Neuronal stem cell (in vitro differentiated cells): ENCODE measurements at regions not wholly inside any gene's neighbourhood (a gene's known extent, or its start where the extent isn't known, plus 50 kb on each side); places are given as distances from the start of the nearest gene placed in this dataset.

ENCODE experiments used
- DNase-seq: peaks from one replicate; pipeline ENCODE4 v3.0.0-alpha.2; 2013; ENCODE audit warnings: low spot score
- H2AFZ ChIP-seq: one replicate; pipeline ENCODE4 v1.6.1; 2013; ENCODE audit warnings: mild to moderate bottlenecking, low read length, inconsistent platforms
- H2AK5ac ChIP-seq: 2 replicates; pipeline ENCODE4 v1.6.1; 2013; ENCODE audit warnings: low read depth, mild to moderate bottlenecking, inconsistent platforms, low read length, moderate library complexity, mixed read lengths
- H2BK120ac ChIP-seq: 2 replicates; pipeline ENCODE4 v1.6.1; 2013; ENCODE audit warnings: low read depth, mild to moderate bottlenecking, inconsistent platforms, low read length, moderate library complexity, mixed read lengths
- H2BK12ac ChIP-seq: one replicate; pipeline ENCODE4 v1.6.1; 2013; ENCODE audit warnings: low read length, inconsistent platforms
- H2BK15ac ChIP-seq: 2 replicates; pipeline ENCODE4 v1.6.1; 2013; ENCODE audit warnings: mild to moderate bottlenecking, low read length, inconsistent platforms, mixed read lengths
- H2BK5ac ChIP-seq: one replicate; pipeline ENCODE4 v1.6.1; 2013; ENCODE audit warnings: inconsistent platforms, mild to moderate bottlenecking, low read length, moderate library complexity
- H3K14ac ChIP-seq: one replicate; pipeline ENCODE4 v1.6.1; 2013; ENCODE audit warnings: low read length, inconsistent platforms
- H3K18ac ChIP-seq: 2 replicates; pipeline ENCODE4 v1.6.1; 2013; ENCODE audit warnings: low read length, inconsistent platforms
- H3K23ac ChIP-seq: 2 replicates; pipeline ENCODE4 v1.6.1; 2013; ENCODE audit warnings: low read depth, mild to moderate bottlenecking, mixed read lengths, low read length, inconsistent platforms; ENCODE audit not compliant: poor library complexity
- H3K27ac ChIP-seq: replicated peaks from 3 replicates; pipeline ENCODE4 v1.5.1; 2013; ENCODE audit warnings: low read length, inconsistent platforms
- H3K27me3 ChIP-seq, 3 experiments: 2 replicates each; pipeline ENCODE4 v1.6.1; 2013; ENCODE audit warnings: low read length in 3 of 3, mild to moderate bottlenecking in 2 of 3, inconsistent platforms in 1 of 3, low read depth in 1 of 3, mixed read lengths in 1 of 3, moderate library complexity in 1 of 3; ENCODE audit not compliant: control insufficient read depth in 3 of 3, insufficient read depth in 3 of 3
- H3K36me3 ChIP-seq, 2 donors: replicated peaks in 1 of 2; 2 replicates each; pipeline ENCODE4 v1.6.1; 2013; ENCODE audit warnings: low read length in 2 of 2; ENCODE audit not compliant: control insufficient read depth in 2 of 2, insufficient read depth in 2 of 2
- H3K4ac ChIP-seq: 2 replicates; pipeline ENCODE4 v1.6.1; 2013; ENCODE audit warnings: inconsistent platforms, mild to moderate bottlenecking, low read length, moderate library complexity
- H3K4me1 ChIP-seq, 2 donors: 1 replicate in 1 of 2; 2 replicates in 1 of 2; pipeline ENCODE4 v1.6.1; 2013; ENCODE audit warnings: low read length in 2 of 2, low read depth in 1 of 2; ENCODE audit not compliant: control insufficient read depth in 2 of 2, insufficient read depth in 1 of 2
- H3K4me2 ChIP-seq: one replicate; pipeline ENCODE4 v1.6.1; 2013; ENCODE audit warnings: mild to moderate bottlenecking, low read length, inconsistent platforms; ENCODE audit not compliant: insufficient read depth, poor library complexity, severe bottlenecking
- H3K4me3 ChIP-seq, 2 donors: 2 replicates each; pipeline ENCODE4 v1.5.1; 2013; ENCODE audit warnings: low read length in 2 of 2, mild to moderate bottlenecking in 2 of 2, inconsistent platforms in 1 of 2, moderate library complexity in 1 of 2
- H3K79me1 ChIP-seq: one replicate; pipeline ENCODE4 v1.6.1; 2013; ENCODE audit warnings: low read depth, mild to moderate bottlenecking, inconsistent platforms, low read length, moderate library complexity
- H3K9ac ChIP-seq: one replicate; pipeline ENCODE4 v1.6.1; 2013; ENCODE audit warnings: mild to moderate bottlenecking, low read depth, low read length, inconsistent platforms; ENCODE audit not compliant: poor library complexity
- H3K9me3 ChIP-seq, 2 donors: replicated peaks in 1 of 2; 2 replicates each; pipeline versions ENCODE3 to v1.6.1; 2013; ENCODE audit warnings: low read length in 2 of 2, mild to moderate bottlenecking in 2 of 2, inconsistent platforms in 1 of 2, low read depth in 1 of 2, mixed read lengths in 1 of 2, moderate library complexity in 1 of 2; ENCODE audit not compliant: control insufficient read depth in 2 of 2, insufficient read depth in 1 of 2
- H4K8ac ChIP-seq: one replicate; pipeline ENCODE4 v1.6.1; 2013; ENCODE audit warnings: low read depth, mild to moderate bottlenecking, inconsistent platforms, low read length, moderate library complexity
- H4K91ac ChIP-seq: one replicate; pipeline ENCODE4 v1.6.1; 2013; ENCODE audit warnings: low read length, low read depth, mild to moderate bottlenecking, inconsistent platforms; ENCODE audit not compliant: poor library complexity
- WGBS, 2 donors: extraction: QIAGEN DNeasy Blood & Tissue Kit; methylation state at CpG; one replicate each; pipeline ENCODE4 v1.1.7; 2013; ENCODE audit warnings: missing lambda C conversion rate in 2 of 2, mixed read lengths in 1 of 2; ENCODE audit not compliant: insufficient read length in 2 of 2, insufficient replicate concordance in 1 of 2; ENCODE audit errors: extremely low coverage in 2 of 2; 5-methylcytosine and 5-hydroxymethylcytosine counted together

- no peak overlapping the region for H3K27ac ChIP-seq
These were observed 1132.9 kb upstream of the ZEB2 start for GRCh38 chr2:145652571-145653545.

GRCh38 chr2:145652036-145652435 is 1132.1 kb upstream of the ZEB2 start:
- DNase-seq: no peak
- Histone ChIP-seq H2BK5ac (no peak overlapping the region), H3K23ac (no peak overlapping the region), H2AFZ (no peak overlapping the region), H3K9me3 (no peaks in the 10 kb centered on the region), H2BK12ac (no peak overlapping the region), H4K8ac (no peak overlapping the region), H4K91ac (no peak overlapping the region), H3K27ac (no peak overlapping the region), H3K79me1 (no peaks in the 10 kb centered on the region), H3K9ac (no peak overlapping the region), H3K27me3 (no peaks in the 10 kb centered on the region), H3K14ac (no peak overlapping the region), H3K4me1 (no peaks in the 10 kb centered on the region), H3K18ac (no peak overlapping the region), H2BK15ac (no peak overlapping the region), H3K4me3 (no peak overlapping the region), H3K4me2 (no peak overlapping the region), H3K4ac (no peak overlapping the region), H2BK120ac (no peak overlapping the region), H3K36me3 (no peaks in the 10 kb centered on the region), H2AK5ac (no peak overlapping the region)
- WGBS, 2 donors: no CpG with 5 or more reads among the region's 2 CpGs

More at GRCh38 chr2:145652571-145653545, 1132.9 kb upstream of the ZEB2 start:
- no peak overlapping the region for H3K4me3 ChIP-seq
- H2BK120ac ChIP-seq: no peak overlapping the region
- no peaks in the 10 kb centered on the region for H3K9me3 ChIP-seq
- H2BK15ac ChIP-seq: no peak overlapping the region
- no peak overlapping the region for H2AK5ac ChIP-seq
- H3K4me2 ChIP-seq: no peak overlapping the region
- no peak overlapping the region for H2BK12ac ChIP-seq
- H3K23ac ChIP-seq: no peak overlapping the region
- H3K27me3 ChIP-seq: no peaks in the 10 kb centered on the region
- no peak overlapping the region for H2AFZ ChIP-seq
- no peaks in the 10 kb centered on the region for H3K79me1 ChIP-seq
- no peak overlapping the region for H4K91ac ChIP-seq
- H3K4me1 ChIP-seq: no peaks in the 10 kb centered on the region
- no peak overlapping the region for H3K9ac ChIP-seq
- no peak overlapping the region for H2BK5ac ChIP-seq
- WGBS, 2 donors: no CpG with 5 or more reads among the region's 7 CpGs
- H4K8ac ChIP-seq: no peak overlapping the region
- DNase-seq: no peak
- H3K14ac ChIP-seq: no peak overlapping the region
- H3K4ac ChIP-seq: no peak overlapping the region
- no peaks in the 10 kb centered on the region for H3K36me3 ChIP-seq
- H3K18ac ChIP-seq: no peak overlapping the region

- Histone ChIP-seq H2BK5ac (no peak overlapping the region), H2AK5ac (no peak overlapping the region), H3K4me2 (no peak overlapping the region), H3K18ac (no peak overlapping the region), H3K9me3 (no peaks in the 10 kb centered on the region), H3K79me1 (no peaks in the 10 kb centered on the region), H2BK15ac (no peak overlapping the region), H3K27me3 (no peaks in the 10 kb centered on the region), H2BK12ac (no peak overlapping the region), H3K4me1 (no peaks in the 10 kb centered on the region), H4K91ac (no peak overlapping the region), H3K4me3 (no peak overlapping the region), H3K9ac (no peak overlapping the region), H2BK120ac (no peak overlapping the region), H4K8ac (no peak overlapping the region), H2AFZ (no peak overlapping the region), H3K27ac (no peak overlapping the region), H3K14ac (no peak overlapping the region), H3K36me3 (no peaks in the 10 kb centered on the region), H3K4ac (no peak overlapping the region), H3K23ac (no peak overlapping the region)
- no peak for DNase-seq
These were observed 1130.3 kb upstream of the ZEB2 start for GRCh38 chr2:145650226-145650625.

DNA sequence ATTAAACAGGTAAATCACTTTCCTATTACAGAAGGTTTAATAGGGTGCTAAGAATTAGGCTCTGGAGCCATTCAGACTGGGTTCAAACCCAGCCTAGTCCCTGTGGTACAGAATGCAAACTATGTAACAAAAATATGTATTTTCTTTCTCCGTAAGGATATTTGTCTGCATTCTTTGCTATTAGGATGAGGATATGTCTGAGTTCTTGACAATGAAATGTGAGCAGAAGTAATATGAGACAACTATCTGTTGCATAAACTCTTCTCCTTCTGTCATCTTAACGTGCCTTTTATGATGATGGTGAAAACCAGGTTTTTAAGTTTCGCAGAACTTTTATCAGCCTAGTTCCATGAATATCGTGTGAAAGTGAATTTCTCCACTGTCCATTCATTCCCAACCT is 1129.1 kb upstream of the ZEB2 start:
- no peak overlapping the region for H3K9ac ChIP-seq
- no peak overlapping the region for H4K8ac ChIP-seq
- no peak for DNase-seq
- H4K91ac ChIP-seq: no peak overlapping the region
- H3K9me3 ChIP-seq: no peaks in the 10 kb centered on the region
- H3K14ac ChIP-seq: no peak overlapping the region
- no CpG with 5 or more reads among the region's 4 CpGs for WGBS, 2 donors
- H2BK12ac ChIP-seq: no peak overlapping the region
- H3K23ac ChIP-seq: no peak overlapping the region
- H3K27ac ChIP-seq: no peak overlapping the region
- no peak overlapping the region for H3K4ac ChIP-seq
- H3K27me3 ChIP-seq: no peaks in the 10 kb centered on the region
- no peak overlapping the region for H2BK120ac ChIP-seq
- H3K18ac ChIP-seq: no peak overlapping the region
- no peak overlapping the region for H2AFZ ChIP-seq
- no peak overlapping the region for H3K4me2 ChIP-seq
- H2BK15ac ChIP-seq: no peak overlapping the region
- peaks cover 2 to 3% of the 10 kb centered on the region in 2 donors for H3K4me1 ChIP-seq
- H2AK5ac ChIP-seq: no peak overlapping the region
- no peaks in the 10 kb centered on the region for H3K79me1 ChIP-seq
- no peaks in the 10 kb centered on the region for H3K36me3 ChIP-seq
- H3K4me3 ChIP-seq: no peak overlapping the region
- H2BK5ac ChIP-seq: no peak overlapping the region
